ENCODE measurements at regions not wholly inside any gene's neighbourhood (a gene's known extent, or its start where the extent isn't known, plus 50 kb on each side); places are given as distances from the start of the nearest gene placed in this dataset.

GRCh38 chr18:27473318-27473717 is 288.2 kb upstream of the CHST9 start:
- DNase-seq (ENCODE audit: low spot score) = no peak

DNA sequence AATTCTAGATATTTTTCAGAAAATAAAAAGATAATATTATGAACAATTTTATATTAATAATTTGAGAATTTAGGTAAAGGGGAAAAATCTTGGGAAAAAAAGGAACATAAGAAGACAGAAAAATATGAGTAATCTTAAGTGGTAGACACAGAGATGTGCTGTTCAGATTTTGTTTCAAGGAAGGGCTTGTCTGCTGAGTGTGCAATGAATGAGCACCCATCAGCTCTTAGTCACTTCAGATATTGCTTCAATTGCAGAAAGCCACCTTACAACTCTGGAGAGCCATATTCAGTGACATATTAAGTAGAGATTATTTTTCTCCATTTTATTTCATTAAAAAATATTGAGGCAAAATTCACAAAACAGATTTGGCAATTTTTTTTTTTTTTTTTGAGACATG is 282.0 kb upstream of the CHST9 start:
- DNase-seq (ENCODE audit: low spot score) = no peak

DNA sequence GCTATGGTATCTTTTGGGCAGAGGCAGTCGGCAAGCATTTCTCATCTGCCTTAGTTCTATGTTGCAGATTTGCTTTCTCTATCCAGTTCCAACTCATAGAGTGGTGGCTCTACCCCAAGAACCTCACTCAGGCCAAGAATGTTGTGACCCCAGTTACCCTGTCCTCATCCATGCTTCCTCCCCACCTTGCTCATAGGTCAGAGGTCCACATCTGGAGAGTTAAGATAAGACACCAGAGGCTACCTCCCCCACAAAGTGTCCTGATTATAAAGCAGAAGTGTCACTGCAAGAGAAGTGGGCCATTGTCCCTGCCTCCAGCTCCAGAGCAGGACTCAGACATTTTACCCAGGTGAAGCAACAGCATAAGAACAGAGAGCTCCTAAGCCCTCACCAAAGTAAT is 276.8 kb upstream of the CHST9 start:
- no peak for DNase-seq (ENCODE audit: low spot score)

DNA sequence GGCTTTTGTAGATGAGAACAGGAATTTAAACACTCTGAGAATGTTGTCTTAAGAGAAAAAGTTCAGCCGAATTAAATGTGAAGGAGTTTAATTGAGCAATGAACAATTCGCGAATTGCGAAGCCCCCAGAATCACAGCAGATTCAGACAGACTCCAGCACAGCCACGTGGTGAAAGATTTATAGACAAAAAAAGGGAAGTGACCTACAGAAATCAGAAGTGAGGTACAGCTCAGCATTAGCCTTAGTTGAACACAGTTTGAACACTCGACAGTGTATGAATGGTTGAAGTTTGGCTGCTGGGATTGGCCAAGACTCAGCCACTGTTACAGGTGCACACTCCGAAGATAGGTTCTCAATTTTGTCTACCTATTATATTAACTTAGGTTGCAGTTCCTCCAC is 264.0 kb upstream of the CHST9 start:
- DNase-seq (ENCODE audit: low spot score) = no peak

DNA sequence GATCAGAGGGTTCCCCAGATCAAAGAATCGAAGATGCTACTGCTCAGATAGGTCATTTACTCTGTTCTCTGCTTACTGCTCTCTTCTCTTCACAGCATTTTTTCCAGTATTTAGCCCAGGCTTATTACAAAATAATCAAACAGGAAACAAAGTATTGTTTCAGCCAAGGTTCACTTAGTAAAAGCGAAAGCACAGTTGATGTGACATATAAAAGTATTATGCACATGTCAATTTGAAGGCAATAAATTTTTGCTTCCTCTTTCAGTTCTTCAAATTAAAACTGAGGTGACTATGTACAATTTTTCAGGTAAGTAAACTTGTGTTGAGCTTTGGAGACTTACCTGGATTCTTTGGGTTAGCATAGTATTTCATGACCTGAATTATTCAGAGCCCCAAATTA is 262.8 kb upstream of the CHST9 start:
- no peak for DNase-seq (ENCODE audit: low spot score)

GRCh38 chr18:27447451-27447881 is 262.4 kb upstream of the CHST9 start:
- no peak for DNase-seq (ENCODE audit: low spot score)

- DNase-seq (ENCODE audit: low spot score) = no peak
Measured at GRCh38 chr18:27430595-27430994, 245.5 kb upstream of the CHST9 start.

GRCh38 chr18:27428716-27429475 is 243.8 kb upstream of the CHST9 start:
- DNase-seq (ENCODE audit: low spot score) = no peak

GRCh38 chr18:27428120-27428519 is 243.0 kb upstream of the CHST9 start:
- no peak for DNase-seq (ENCODE audit: low spot score)

- DNase-seq (ENCODE audit: low spot score) = no peak
Measured at GRCh38 chr18:27423581-27423980, 238.5 kb upstream of the CHST9 start.

GRCh38 chr18:27419646-27420045 is 234.5 kb upstream of the CHST9 start:
- DNase-seq (ENCODE audit: low spot score) = no peak

DNA sequence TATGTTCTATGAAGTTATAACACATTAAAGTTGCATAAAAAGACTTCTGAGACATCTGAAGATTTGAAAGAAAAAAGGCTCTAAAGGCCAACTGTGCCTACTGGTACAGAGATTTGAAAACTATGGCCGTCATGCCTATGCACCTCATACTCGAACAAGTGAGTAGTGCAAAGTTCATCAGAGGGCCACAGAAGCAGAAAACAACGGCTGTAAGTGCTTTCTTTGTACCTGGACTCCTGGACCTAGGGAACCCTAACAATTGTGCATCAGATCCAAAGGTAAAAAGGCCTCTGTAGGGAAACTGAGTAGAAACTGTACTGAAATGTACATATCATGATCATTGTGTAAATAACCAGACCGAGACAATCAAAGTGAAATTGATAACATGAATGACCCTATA is 230.4 kb upstream of the CHST9 start:
- DNase-seq (ENCODE audit: low spot score) = no peak

GRCh38 chr18:27414682-27415081 is 229.6 kb upstream of the CHST9 start:
- DNase-seq (ENCODE audit: low spot score) = no peak

DNA sequence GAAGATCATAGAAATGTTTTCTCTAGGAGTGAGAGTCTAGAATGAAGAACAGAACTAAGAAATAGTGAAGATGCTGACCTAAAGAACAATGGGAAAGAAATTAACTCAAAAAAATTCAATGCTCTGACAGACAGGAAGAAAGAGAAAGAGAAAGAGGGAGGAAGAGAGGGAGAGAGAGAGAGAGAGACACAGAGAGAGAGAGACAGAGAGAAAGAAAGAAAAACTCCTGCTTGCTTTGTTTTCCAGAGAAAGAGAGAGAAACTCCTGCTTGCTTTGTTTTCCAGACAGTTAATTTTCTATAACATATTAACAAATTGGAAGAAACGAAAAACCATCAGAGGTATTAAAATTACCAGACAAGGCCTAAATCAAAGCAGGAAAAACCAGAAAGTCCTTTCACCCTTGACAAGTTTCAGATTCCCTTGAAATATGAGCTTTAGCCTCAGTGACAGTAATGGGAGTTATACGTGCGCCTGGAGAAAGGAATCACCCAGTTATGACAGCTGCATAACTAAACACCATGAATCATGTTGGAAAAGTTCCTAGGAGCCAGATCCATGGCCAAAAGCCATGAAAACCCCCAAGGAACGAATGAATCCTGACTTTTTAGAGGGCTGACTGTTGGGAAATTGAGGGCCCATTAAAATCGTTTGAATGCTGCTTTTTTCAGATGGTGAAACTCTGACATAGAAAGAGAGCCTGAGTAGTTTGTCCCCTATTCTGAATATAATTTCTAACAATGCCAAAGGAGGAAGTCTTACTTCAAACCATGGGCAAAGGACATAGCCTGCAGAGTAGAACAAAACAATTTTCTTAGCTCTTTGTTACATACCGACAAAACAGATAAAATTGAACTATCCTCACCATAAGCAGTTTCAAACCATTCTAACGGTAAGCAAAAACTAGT is 228.6 kb upstream of the CHST9 start:
- no peak for DNase-seq (ENCODE audit: low spot score)

- no peak for DNase-seq (ENCODE audit: low spot score)
Measured at GRCh38 chr18:27412556-27412955, 227.4 kb upstream of the CHST9 start.

- no peak for DNase-seq (ENCODE audit: low spot score)
Measured at GRCh38 chr18:27411911-27412310, 226.8 kb upstream of the CHST9 start.

- DNase-seq (ENCODE audit: low spot score) = no peak
Measured at GRCh38 chr18:27411013-27411412, 225.9 kb upstream of the CHST9 start.

- no peak for DNase-seq (ENCODE audit: low spot score)
Measured at GRCh38 chr18:27404855-27405254, 219.7 kb upstream of the CHST9 start.

DNA sequence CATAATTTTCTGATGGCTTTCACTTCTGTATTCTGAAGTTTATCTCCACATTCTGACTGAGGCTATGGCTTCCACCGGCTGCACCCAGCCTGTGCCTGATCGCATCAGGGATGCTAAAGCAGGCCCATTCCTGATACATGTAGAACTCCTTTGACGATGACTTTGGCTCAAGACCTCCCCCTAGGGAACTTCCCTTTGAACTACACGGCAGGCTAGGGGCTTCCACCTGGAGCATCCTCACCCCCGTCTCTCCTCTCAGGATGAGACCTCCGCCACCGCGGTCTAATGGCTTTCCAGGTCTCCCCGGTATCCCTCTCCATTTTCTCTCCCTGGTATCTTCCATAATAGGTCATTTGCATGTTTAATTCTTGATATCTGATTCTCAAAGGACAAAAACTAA is 214.9 kb upstream of the CHST9 start:
- no peak for DNase-seq (ENCODE audit: low spot score)

DNA sequence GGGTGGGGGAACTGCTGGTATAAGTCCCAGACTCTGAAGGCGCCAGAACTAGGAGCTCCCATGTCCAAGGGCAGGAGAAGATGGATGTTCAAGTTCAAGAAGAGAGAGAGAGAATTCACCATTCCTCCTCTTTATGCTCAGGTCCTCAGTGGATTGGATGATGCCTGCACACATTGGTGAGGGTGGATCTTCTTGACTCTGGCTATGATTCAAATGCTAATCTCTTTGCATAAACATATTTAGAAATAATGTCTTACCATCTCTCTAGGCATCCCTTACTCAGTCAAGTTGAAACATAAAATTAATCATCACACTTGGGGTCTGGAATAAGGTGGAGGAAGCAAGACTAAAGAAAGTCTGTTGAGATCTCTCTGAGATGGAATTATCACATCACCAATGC is 210.6 kb upstream of the CHST9 start:
- no peak for DNase-seq (ENCODE audit: low spot score)

DNA sequence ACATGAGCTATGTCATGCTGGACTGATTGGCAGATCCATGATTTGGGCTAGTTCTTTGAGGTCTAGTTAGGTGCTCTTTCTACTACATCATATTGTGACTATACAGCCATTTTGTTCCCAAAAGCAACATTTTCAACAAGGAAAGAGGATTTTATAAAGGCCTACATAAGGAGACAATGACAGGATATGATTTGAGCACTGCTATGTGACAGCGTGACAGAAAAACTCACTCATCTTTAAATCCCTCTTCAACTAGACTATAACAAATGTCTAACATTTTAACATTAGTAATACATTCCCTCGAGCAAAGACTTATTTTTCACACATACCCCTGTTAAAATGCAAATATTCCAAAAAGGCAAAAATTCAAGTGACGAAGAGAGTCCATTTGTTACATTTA is 209.6 kb upstream of the CHST9 start:
- DNase-seq (ENCODE audit: low spot score) = no peak

- DNase-seq (ENCODE audit: low spot score) = no peak
Measured at GRCh38 chr18:27382567-27383216, 197.6 kb upstream of the CHST9 start.

Data from germinal center (tissue), 1 donor.